Naive thymus-derived CD8-positive, alpha-beta T cell (primary cell): ENCODE measurements at regions not wholly inside any gene's neighbourhood (a gene's known extent, or its start where the extent isn't known, plus 50 kb on each side); places are given as distances from the start of the nearest gene placed in this dataset.
"Not testable (repeated sequence)": the region's sequence is repeated elsewhere in the genome, so short reads cannot be mapped to it uniquely, and the experiment has no call there.

Source experiments
- ATAC-seq, 2 donors: fragments of 150-1000 bp; cut with Tn5 transposase in 1 of 2; sonication (Bioruptor Pico), chemical (Tn5 transposase) in 1 of 2; 1 replicate in 1 of 2; 2 replicates in 1 of 2; pipeline ENCODE4 v1.10.0; 2021; ENCODE audit warnings: mild to moderate bottlenecking in 2 of 2, moderate library complexity in 2 of 2
- POLR2A ChIA-PET: fragments of 350-600 bp; sonication (Branson Sonifier 250); formaldehyde crosslinking; loops from one replicate; lab custom pipeline; 2021; ENCODE audit warnings: antibody characterized with exemption; lab: Charles Lee
- DNase-seq, 10 donors: peaks; one replicate each; pipeline versions ENCODE4 v3.0.0 to v3.0.0-alpha.2; 2020 to 2022
- H3K27ac Mint-ChIP-seq, 10 donors: one replicate each; pipeline ENCODE4 v1.8.0; 2020 to 2022; ENCODE audit warnings: mild to moderate bottlenecking in 10 of 10, mixed read lengths in 10 of 10, moderate library complexity in 4 of 10, inconsistent platforms in 1 of 10
- H3K27me3 Mint-ChIP-seq, 5 donors: one replicate each; pipeline ENCODE4 v1.8.0; 2021 to 2022; ENCODE audit warnings: mixed read lengths in 5 of 5
- H3K36me3 Mint-ChIP-seq, 3 donors: one replicate each; pipeline ENCODE4 v1.8.0; 2020 to 2022; ENCODE audit warnings: mixed read lengths in 3 of 3, mild to moderate bottlenecking in 2 of 3, inconsistent platforms in 1 of 3
- H3K4me1 Mint-ChIP-seq, 4 donors: one replicate each; pipeline ENCODE4 v1.8.0; 2021 to 2022; ENCODE audit warnings: mixed read lengths in 4 of 4
- H3K4me3 Mint-ChIP-seq, 10 donors: one replicate each; pipeline ENCODE4 v1.8.0; 2020 to 2022; ENCODE audit warnings: mild to moderate bottlenecking in 10 of 10, mixed read lengths in 10 of 10, moderate library complexity in 6 of 10, inconsistent platforms in 1 of 10
- H3K9me3 Mint-ChIP-seq, 9 donors: one replicate each; pipeline ENCODE4 v1.8.0; 2020 to 2022; ENCODE audit warnings: mixed read lengths in 9 of 9, mild to moderate bottlenecking in 3 of 9, inconsistent platforms in 1 of 9, moderate library complexity in 1 of 9

DNA sequence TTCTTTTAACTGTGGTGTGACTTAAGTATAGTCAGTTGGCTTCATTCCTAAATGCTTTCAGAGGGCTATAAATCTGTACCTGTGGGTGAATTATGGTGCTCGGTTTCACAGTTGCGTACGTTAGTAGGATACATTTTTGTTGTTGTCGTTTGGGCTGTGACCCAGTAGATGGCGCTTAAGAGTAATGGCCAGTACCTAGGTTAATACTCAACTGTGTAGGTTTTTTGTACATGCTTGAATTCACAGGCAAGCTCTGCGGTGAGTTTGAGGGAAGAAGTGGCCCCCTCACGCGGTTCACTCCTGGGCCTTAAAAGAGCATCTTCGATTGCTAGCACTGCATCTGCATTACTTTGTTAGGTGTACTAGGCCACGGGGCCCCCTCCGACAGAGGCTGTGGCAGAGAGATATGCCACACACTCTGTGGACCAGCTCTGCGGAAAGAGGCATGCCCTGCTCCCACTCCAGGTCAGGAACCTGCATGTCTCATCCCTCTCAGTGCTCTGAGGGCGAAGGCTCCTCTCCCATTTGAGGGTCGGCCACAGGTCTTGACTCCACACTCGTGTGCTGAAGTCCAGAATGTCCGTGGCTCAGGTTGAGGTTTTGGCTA, 224.6 kb upstream of the TBL1Y start:
- H3K36me3 Mint-ChIP-seq, H3K4me1 Mint-ChIP-seq, POLR2A ChIA-PET, H3K27me3 Mint-ChIP-seq, H3K27ac Mint-ChIP-seq, H3K9me3 Mint-ChIP-seq, DNase-seq, ATAC-seq, H3K4me3 Mint-ChIP-seq: not testable (repeated sequence)

DNA sequence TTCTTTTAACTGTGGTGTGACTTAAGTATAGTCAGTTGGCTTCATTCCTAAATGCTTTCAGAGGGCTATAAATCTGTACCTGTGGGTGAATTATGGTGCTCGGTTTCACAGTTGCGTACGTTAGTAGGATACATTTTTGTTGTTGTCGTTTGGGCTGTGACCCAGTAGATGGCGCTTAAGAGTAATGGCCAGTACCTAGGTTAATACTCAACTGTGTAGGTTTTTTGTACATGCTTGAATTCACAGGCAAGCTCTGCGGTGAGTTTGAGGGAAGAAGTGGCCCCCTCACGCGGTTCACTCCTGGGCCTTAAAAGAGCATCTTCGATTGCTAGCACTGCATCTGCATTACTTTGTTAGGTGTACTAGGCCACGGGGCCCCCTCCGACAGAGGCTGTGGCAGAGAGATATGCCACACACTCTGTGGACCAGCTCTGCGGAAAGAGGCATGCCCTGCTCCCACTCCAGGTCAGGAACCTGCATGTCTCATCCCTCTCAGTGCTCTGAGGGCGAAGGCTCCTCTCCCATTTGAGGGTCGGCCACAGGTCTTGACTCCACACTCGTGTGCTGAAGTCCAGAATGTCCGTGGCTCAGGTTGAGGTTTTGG, 208.8 kb upstream of the TBL1Y start:
- POLR2A ChIA-PET, DNase-seq, H3K36me3 Mint-ChIP-seq, H3K4me3 Mint-ChIP-seq, H3K27ac Mint-ChIP-seq, H3K27me3 Mint-ChIP-seq, H3K4me1 Mint-ChIP-seq, ATAC-seq, H3K9me3 Mint-ChIP-seq: not testable (repeated sequence)

DNA sequence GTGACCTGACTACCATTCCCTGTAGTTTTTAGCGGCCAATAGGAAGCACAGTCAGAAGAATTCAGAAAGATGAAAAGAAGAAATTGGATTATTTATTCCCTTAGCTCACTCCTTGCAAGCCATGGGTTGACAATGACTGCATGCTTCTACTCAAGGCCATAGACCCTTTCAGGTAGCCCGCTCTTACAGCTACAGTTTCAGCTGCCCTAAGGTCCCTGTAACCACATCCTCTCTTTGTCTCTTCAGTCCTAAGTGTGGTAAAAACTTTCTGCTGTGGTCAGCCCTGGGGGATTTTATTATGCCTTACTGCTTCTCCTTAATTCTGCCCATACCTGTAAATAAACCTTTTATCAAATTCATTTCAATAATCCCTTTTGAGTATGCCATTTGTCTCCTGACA, 189.1 kb upstream of the TBL1Y start:
- POLR2A ChIA-PET, H3K27me3 Mint-ChIP-seq, DNase-seq, ATAC-seq, H3K9me3 Mint-ChIP-seq, H3K36me3 Mint-ChIP-seq, H3K27ac Mint-ChIP-seq, H3K4me3 Mint-ChIP-seq, H3K4me1 Mint-ChIP-seq: not testable (repeated sequence)

DNA sequence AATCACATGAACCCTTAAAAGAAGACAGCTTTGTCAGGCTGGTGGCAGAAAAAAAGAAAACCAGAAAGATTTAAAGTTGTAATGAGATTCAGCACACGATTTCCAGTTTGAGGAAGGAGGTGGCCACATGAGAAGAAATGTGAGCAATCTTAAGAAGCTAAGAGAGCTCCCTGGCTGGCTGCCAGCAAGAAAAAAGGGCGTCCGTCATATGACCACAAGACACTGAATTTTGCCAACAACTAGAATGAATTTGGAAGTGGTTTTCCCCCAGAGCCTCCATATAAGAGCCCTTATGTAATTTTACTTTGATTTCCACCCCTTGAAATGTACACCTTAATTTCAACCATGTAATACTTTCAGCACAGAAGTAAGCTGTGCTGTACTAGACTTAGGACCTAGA, 163.3 kb upstream of the TBL1Y start:
- H3K9me3 Mint-ChIP-seq = peaks cover 0 to 21% (median 0%) of the 10 kb centered on the region in 9 donors
- H3K27me3 Mint-ChIP-seq, H3K4me1 Mint-ChIP-seq, H3K27ac Mint-ChIP-seq, H3K4me3 Mint-ChIP-seq, H3K36me3 Mint-ChIP-seq, ATAC-seq, POLR2A ChIA-PET, DNase-seq: not testable (repeated sequence)

DNA sequence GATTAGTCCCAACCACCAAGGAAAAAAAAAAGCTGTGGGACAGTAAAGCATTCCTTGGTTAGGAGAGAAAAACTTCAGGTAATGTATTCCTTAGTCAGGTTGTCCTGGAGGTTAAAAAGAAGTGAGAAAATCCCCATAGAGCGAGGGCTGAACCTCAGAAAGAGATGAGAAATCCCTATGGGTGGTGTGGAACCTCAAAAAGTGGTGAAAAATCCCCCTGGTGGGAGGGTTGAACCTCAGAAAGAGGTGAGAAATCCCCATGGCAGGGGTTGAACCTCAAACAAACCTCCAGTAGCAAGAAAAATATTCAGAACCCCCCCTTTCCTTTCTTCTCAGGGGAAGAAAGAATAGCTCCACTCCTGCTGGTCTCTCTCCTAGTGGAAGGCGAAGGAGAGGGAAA, 128.2 kb upstream of the TBL1Y start:
- Mint-ChIP-seq H3K36me3 (no peaks in the 10 kb centered on the region), H3K9me3 (peaks cover 0 to 24% (median 0%) of the 10 kb centered on the region in 9 donors), H3K4me3 (no peak overlapping the region), H3K4me1 (no peaks in the 10 kb centered on the region), H3K27ac (peak overlapping the region in 1 of 10 donors; percentile 36), H3K27me3 (peaks cover 0 to 16% (median 3%) of the 10 kb centered on the region in 5 donors)
- DNase-seq (no peak), ATAC-seq (no peak)
- POLR2A ChIA-PET = no interaction called here

DNA sequence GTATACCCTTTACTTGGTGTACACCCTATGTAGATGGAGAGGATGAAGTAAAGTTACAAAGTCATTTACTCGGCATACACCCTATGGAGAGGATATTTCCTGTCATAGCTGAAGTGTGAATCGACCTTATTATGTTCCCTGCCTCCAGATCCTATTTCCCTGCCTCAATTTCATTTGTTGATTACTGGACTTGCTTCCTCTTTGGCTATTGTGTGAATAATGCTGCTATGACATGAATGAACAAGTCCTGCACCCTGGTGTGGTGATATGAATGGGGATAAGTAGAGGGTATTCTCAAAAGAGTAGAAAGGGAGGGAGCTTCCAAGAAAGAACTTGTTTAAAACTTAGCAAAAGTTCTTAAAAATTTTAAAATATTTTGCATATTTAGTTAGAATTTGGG, 123.5 kb upstream of the TBL1Y start:
- no peak for ATAC-seq
- Mint-ChIP-seq H3K9me3 (peaks cover 0 to 15% (median 0%) of the 10 kb centered on the region in 9 donors), H3K27ac (no peak overlapping the region)

DNA sequence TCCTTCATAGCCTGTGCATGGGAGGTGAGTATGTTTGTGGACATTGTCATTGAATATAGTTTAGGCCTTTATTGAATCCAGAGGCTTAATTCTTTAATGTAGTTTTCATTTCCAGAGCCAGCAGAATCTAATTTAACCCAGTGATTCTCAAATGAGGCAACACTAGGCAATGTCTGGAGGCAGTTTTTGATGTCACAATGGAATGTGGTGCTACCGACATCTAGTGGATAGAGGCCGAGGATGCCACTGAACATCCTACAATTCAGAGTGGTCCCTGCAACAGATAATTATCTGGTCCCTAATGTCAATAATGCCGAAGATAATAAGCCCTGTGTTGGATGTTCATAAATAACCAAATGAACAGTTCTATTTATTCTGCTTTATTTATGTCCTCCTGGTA, 98.9 kb upstream of the TBL1Y start:
- POLR2A ChIA-PET = no interaction called here
- ATAC-seq (no peak), DNase-seq (no peak)
- no peak overlapping the region for H3K27ac Mint-ChIP-seq
- H3K4me3 Mint-ChIP-seq = no peak overlapping the region
- H3K9me3 Mint-ChIP-seq = peaks cover 0 to 9% (median 0%) of the 10 kb centered on the region in 9 donors
- H3K4me1 Mint-ChIP-seq = no peaks in the 10 kb centered on the region
- H3K27me3 Mint-ChIP-seq = peaks cover 0 to 8% (median 0%) of the 10 kb centered on the region in 5 donors
- no peaks in the 10 kb centered on the region for H3K36me3 Mint-ChIP-seq

More for the DNA sequence above, 123.5 kb upstream of the TBL1Y start:
- DNase-seq = no peak
- POLR2A ChIA-PET = no interaction called here
- Mint-ChIP-seq H3K4me1 (no peaks in the 10 kb centered on the region), H3K36me3 (no peaks in the 10 kb centered on the region), H3K27me3 (peaks cover 0 to 24% (median 2%) of the 10 kb centered on the region in 5 donors), H3K4me3 (no peak overlapping the region)
